ENCODE measurements at regions not wholly inside any gene's neighbourhood (a gene's known extent, or its start where the extent isn't known, plus 50 kb on each side); places are given as distances from the start of the nearest gene placed in this dataset.

DNA sequence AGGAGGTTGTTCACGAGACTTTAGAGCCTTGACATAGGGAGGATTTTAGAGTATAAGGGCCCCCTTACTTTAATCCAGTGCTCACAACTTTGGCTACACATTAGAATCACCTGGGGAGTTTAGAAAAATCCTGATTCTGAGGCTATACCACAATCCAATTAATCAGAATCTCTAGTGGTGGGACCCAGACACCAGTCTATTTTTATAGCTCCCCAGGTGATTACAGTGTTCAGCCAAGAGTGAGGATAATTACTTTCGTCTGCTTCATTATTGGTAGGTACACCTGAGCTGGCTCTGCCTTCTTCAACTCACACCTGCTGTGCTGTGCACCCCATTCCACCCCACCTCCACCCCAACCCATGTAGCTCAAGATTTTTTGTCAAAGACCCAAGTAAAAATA is 141.3 kb upstream of the EPB41L4A start:
- no peak for TF ChIP-seq POLR2A (IDR thresholded peaks at IDR 0.05)
- TF ChIP-seq, protein P1, sequence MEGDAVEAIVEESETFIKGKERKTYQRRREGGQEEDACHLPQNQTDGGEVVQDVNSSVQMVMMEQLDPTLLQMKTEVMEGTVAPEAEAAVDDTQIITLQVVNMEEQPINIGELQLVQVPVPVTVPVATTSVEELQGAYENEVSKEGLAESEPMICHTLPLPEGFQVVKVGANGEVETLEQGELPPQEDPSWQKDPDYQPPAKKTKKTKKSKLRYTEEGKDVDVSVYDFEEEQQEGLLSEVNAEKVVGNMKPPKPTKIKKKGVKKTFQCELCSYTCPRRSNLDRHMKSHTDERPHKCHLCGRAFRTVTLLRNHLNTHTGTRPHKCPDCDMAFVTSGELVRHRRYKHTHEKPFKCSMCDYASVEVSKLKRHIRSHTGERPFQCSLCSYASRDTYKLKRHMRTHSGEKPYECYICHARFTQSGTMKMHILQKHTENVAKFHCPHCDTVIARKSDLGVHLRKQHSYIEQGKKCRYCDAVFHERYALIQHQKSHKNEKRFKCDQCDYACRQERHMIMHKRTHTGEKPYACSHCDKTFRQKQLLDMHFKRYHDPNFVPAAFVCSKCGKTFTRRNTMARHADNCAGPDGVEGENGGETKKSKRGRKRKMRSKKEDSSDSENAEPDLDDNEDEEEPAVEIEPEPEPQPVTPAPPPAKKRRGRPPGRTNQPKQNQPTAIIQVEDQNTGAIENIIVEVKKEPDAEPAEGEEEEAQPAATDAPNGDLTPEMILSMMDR (IDR thresholded peaks at IDR 0.05), result no peak
